ENCODE measurements at regions not wholly inside any gene's neighbourhood (a gene's known extent, or its start where the extent isn't known, plus 50 kb on each side); places are given as distances from the start of the nearest gene placed in this dataset.
"Not testable (repeated sequence)": the region's sequence is repeated elsewhere in the genome, so short reads cannot be mapped to it uniquely, and the experiment has no call there.

DNA sequence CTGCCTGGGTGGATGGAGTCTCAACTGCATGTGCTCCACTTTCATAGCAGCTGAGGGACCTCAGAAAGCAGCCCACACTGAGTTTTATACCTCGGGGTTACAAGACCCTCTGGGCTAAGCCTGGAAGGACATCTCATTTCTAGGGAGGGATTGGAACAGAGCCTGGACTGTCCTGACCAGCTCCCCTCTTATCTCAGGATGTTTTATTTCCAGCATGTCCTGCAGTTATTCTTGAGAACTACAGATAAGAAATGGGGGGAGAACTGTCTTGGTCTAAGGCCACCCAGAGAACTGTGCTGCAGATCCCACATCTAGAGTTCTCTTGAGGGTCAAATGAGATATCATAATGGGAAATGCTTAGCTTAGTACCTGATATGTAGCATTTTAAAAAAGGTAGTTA is 97.3 kb upstream of the CHD6 start:
- no peak overlapping the region for H3K27ac ChIP-seq (ENCODE audit: low read depth in 1 of 2, low read length in 1 of 2)
- no peak overlapping the region for H3K4me3 ChIP-seq (ENCODE audit: low read length in 2 of 2)
- no peak for DNase-seq (ENCODE audit: low read depth in 6 of 9, low spot score in 9 of 9)
- no peaks in the 10 kb centered on the region for H3K4me1 ChIP-seq (ENCODE audit: control insufficient read depth in 2 of 2, insufficient read depth in 2 of 2, low read length in 2 of 2)
- H3K36me3 ChIP-seq (ENCODE audit: control insufficient read depth in 2 of 2, insufficient read depth in 2 of 2, low read length in 1 of 2) = no peaks in the 10 kb centered on the region
- no peaks in the 10 kb centered on the region for H3K9me3 ChIP-seq (ENCODE audit: control insufficient read depth in 2 of 2, insufficient read depth in 1 of 2, low read length in 1 of 2)
- 53% methylated on average over 1 of the region's 1 CpG for WGBS
- no peaks in the 10 kb centered on the region for H3K27me3 ChIP-seq (ENCODE audit: control insufficient read depth in 2 of 2, insufficient read depth in 1 of 2, low read length in 1 of 2)

DNA sequence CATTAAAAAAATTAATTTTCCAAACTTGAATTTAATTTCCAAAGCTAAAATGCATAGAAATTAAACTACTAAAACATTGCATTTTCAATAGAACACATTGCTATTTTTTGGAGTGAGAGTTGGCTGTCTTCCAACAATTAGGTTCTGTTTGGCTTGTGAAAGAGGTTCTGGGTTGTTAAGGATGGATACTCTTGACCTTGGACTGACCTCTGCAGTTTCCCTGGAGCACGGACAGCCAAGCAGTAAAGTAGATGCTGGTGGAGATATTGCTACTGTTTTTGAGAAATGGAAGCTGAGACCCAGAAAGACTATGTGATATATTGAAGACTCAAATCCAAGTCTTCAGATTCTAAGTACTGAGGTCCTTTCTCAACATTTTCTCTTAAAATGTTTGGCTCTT is 95.9 kb upstream of the CHD6 start:
- Histone ChIP-seq H3K36me3 (ENCODE audit: control insufficient read depth in 2 of 2, insufficient read depth in 2 of 2, low read length in 1 of 2) (no peaks in the 10 kb centered on the region), H3K27ac (ENCODE audit: low read depth in 1 of 2, low read length in 1 of 2) (no peak overlapping the region), H3K4me1 (ENCODE audit: control insufficient read depth in 2 of 2, insufficient read depth in 2 of 2, low read length in 2 of 2) (no peaks in the 10 kb centered on the region), H3K9me3 (ENCODE audit: control insufficient read depth in 2 of 2, insufficient read depth in 1 of 2, low read length in 1 of 2) (no peaks in the 10 kb centered on the region), H3K27me3 (ENCODE audit: control insufficient read depth in 2 of 2, insufficient read depth in 1 of 2, low read length in 1 of 2) (no peaks in the 10 kb centered on the region), H3K4me3 (ENCODE audit: low read length in 2 of 2) (no peak overlapping the region)
- WGBS = 58% methylated on average over 1 of the region's 1 CpG
- DNase-seq (ENCODE audit: low read depth in 6 of 9, low spot score in 9 of 9) = no peak

GRCh38 chr20:41704896-41705295 is 86.7 kb upstream of the CHD6 start:
- 98% methylated on average over 6 of the region's 6 CpGs for WGBS

GRCh38 chr20:41702647-41703046 is 84.5 kb upstream of the CHD6 start:
- H3K27me3 ChIP-seq (ENCODE audit: control insufficient read depth in 2 of 2, insufficient read depth in 1 of 2, low read length in 1 of 2) = no peaks in the 10 kb centered on the region
- WGBS = 95% methylated on average over 2 of the region's 2 CpGs
- no peak overlapping the region for H3K27ac ChIP-seq (ENCODE audit: low read depth in 1 of 2, low read length in 1 of 2)
- no peaks in the 10 kb centered on the region for H3K9me3 ChIP-seq (ENCODE audit: control insufficient read depth in 2 of 2, insufficient read depth in 1 of 2, low read length in 1 of 2)
- DNase-seq (ENCODE audit: low read depth in 6 of 9, low spot score in 9 of 9) = no peak
- H3K36me3 ChIP-seq (ENCODE audit: control insufficient read depth in 2 of 2, insufficient read depth in 2 of 2, low read length in 1 of 2) = no peaks in the 10 kb centered on the region
- no peaks in the 10 kb centered on the region for H3K4me1 ChIP-seq (ENCODE audit: control insufficient read depth in 2 of 2, insufficient read depth in 2 of 2, low read length in 2 of 2)
- H3K4me3 ChIP-seq (ENCODE audit: low read length in 2 of 2) = no peak overlapping the region

More at GRCh38 chr20:41704896-41705295, 86.7 kb upstream of the CHD6 start:
- Histone ChIP-seq H3K4me1 (ENCODE audit: control insufficient read depth in 2 of 2, insufficient read depth in 2 of 2, low read length in 2 of 2) (no peaks in the 10 kb centered on the region), H3K27ac (ENCODE audit: low read depth in 1 of 2, low read length in 1 of 2) (no peak overlapping the region), H3K9me3 (ENCODE audit: control insufficient read depth in 2 of 2, insufficient read depth in 1 of 2, low read length in 1 of 2) (no peaks in the 10 kb centered on the region), H3K27me3 (ENCODE audit: control insufficient read depth in 2 of 2, insufficient read depth in 1 of 2, low read length in 1 of 2) (no peaks in the 10 kb centered on the region), H3K4me3 (ENCODE audit: low read length in 2 of 2) (no peak overlapping the region), H3K36me3 (ENCODE audit: control insufficient read depth in 2 of 2, insufficient read depth in 2 of 2, low read length in 1 of 2) (no peaks in the 10 kb centered on the region)
- DNase-seq (ENCODE audit: low read depth in 6 of 9, low spot score in 9 of 9) = no peak

DNA sequence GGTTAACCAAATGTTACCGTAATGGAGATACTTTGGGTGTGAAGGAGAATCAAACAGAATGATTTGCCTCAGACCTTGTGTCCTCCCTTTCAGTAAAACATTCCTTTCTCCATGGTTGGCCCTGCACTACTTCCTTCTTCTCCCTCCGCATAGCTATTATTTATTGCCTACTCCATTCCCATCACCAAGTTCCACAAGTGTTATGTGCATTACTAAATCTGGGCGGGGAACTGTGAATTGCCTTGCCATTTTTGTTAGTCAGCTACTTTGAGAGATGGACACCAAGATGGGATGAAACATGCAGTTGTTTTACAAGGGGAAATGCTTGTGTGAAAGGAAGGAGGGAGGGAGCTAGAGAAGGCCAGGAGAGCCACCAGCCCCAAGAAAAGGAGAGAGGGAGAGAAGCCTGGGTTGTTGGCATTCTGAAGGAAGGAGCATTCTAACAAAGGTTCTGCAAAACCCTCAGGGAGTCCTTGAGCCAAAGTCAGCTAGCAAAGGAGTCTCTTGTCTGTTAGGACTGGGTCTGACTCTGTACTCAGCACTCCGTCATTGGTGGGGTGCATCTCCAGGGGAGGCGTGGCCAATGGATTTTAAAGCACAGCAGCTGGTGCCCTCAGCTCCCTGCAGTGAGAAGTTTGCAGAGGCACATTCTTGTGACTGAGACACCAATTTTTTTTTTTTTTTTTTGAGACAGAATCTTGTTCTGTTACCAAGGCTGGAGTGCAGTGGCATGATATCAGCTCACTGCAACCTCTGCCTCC is 83.6 kb upstream of the CHD6 start:
- DNase-seq (ENCODE audit: low read depth in 6 of 9, low spot score in 9 of 9) = no peak
- H3K4me1 ChIP-seq (ENCODE audit: control insufficient read depth in 2 of 2, insufficient read depth in 2 of 2, low read length in 2 of 2) = no peaks in the 10 kb centered on the region
- H3K4me3 ChIP-seq (ENCODE audit: low read length in 2 of 2) = no peak overlapping the region
- no peaks in the 10 kb centered on the region for H3K36me3 ChIP-seq (ENCODE audit: control insufficient read depth in 2 of 2, insufficient read depth in 2 of 2, low read length in 1 of 2)
- WGBS = 90% methylated on average over 5 of the region's 5 CpGs
- H3K27me3 ChIP-seq (ENCODE audit: control insufficient read depth in 2 of 2, insufficient read depth in 1 of 2, low read length in 1 of 2) = peaks cover 0 to 3% of the 10 kb centered on the region in 2 donors
- H3K9me3 ChIP-seq (ENCODE audit: control insufficient read depth in 2 of 2, insufficient read depth in 1 of 2, low read length in 1 of 2) = no peaks in the 10 kb centered on the region
- H3K27ac ChIP-seq (ENCODE audit: low read depth in 1 of 2, low read length in 1 of 2) = no peak overlapping the region

DNA sequence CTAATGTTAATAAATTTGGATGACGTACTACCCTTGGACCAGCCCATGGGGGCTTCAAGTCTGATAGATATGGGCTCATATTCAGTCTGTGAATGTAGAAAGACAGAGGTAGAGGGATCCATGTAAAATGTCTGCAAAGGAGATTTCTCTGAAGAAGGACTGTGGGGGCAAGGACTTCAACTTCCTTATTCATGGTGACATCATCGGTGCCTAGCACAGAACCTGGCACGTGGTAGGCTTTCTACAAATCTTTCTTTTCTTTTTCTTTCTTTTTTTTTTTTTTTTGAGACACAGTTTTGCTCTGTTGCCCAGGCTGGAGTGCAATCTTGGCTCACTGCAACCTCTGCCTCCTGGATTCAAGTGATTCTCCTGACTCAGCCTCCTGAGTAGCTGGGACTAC is 81.5 kb upstream of the CHD6 start:
- 88% methylated on average over 3 of the region's 3 CpGs for WGBS
- not testable (repeated sequence) for H3K36me3 ChIP-seq (ENCODE audit: control insufficient read depth in 2 of 2, insufficient read depth in 2 of 2, low read length in 1 of 2); H3K4me3 ChIP-seq (ENCODE audit: low read length in 2 of 2); H3K27me3 ChIP-seq (ENCODE audit: control insufficient read depth in 2 of 2, insufficient read depth in 1 of 2, low read length in 1 of 2); H3K9me3 ChIP-seq (ENCODE audit: control insufficient read depth in 2 of 2, insufficient read depth in 1 of 2, low read length in 1 of 2); DNase-seq (ENCODE audit: low read depth in 6 of 9, low spot score in 9 of 9); H3K27ac ChIP-seq (ENCODE audit: low read depth in 1 of 2, low read length in 1 of 2); H3K4me1 ChIP-seq (ENCODE audit: control insufficient read depth in 2 of 2, insufficient read depth in 2 of 2, low read length in 2 of 2)

DNA sequence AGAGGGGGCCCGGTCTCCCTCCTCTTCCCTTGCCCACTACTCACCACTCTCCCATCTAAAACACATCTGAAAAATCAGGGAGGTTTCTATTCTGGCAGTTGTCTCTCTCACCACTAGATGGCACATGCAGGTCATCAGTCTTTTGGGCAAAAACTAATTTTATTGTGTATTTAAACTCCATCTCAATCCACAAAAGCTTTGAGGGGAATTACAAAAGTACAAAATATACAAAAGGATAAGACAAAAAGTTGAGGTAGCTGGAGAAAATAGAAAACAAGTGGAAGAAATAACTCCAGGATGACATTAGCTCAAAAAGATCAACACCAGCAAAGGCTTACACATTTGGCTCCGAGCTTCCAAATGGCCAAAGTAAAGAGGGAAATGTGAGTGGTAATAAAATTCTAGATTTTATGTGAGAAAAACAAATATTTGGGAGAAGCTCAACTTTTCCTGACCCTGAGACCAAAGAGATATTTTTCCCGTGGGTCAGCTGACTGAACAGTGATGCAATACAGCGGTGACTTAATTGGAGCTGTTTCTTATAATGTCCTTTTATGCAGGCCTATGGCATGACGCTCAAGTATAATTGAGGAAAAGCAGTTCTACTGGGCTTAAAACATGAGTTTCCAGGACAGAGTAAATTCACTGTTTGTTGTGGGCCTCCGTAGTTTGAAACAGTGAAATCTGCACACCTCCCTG is 79.8 kb upstream of the CHD6 start:
- Histone ChIP-seq H3K27ac (ENCODE audit: low read depth in 1 of 2, low read length in 1 of 2) (no peak overlapping the region), H3K9me3 (ENCODE audit: control insufficient read depth in 2 of 2, insufficient read depth in 1 of 2, low read length in 1 of 2) (no peaks in the 10 kb centered on the region), H3K27me3 (ENCODE audit: control insufficient read depth in 2 of 2, insufficient read depth in 1 of 2, low read length in 1 of 2) (peaks cover 0 to 3% of the 10 kb centered on the region in 2 donors), H3K4me1 (ENCODE audit: control insufficient read depth in 2 of 2, insufficient read depth in 2 of 2, low read length in 2 of 2) (no peaks in the 10 kb centered on the region), H3K4me3 (ENCODE audit: low read length in 2 of 2) (no peak overlapping the region), H3K36me3 (ENCODE audit: control insufficient read depth in 2 of 2, insufficient read depth in 2 of 2, low read length in 1 of 2) (no peaks in the 10 kb centered on the region)
- DNase-seq (ENCODE audit: low read depth in 6 of 9, low spot score in 9 of 9) = peak in 3 of 9 donors; percentile 11 to 44 (median 19)
- WGBS = 81% methylated on average over 6 of the region's 6 CpGs

DNA sequence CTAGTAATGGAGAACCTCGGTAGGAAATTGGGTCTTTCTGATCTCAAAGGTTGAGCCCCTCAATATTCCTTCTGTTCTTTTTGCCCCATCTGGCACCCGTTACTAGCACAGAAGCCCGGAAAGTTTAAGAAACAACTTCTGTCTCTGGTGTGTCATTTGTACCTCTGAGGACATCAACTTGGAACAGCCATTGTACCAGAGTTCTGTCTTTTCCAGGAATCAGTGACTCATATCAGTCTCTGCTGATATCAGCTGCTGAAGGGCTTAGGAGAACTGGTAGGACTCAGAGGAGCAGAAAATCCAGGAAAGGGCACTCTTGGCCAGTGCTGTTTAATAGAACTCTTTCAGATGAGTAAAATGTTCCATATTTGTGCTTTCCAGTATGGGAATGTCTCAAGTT is 78.3 kb upstream of the CHD6 start:
- no peak for DNase-seq (ENCODE audit: low read depth in 6 of 9, low spot score in 9 of 9)
- Histone ChIP-seq H3K27me3 (ENCODE audit: control insufficient read depth in 2 of 2, insufficient read depth in 1 of 2, low read length in 1 of 2) (peaks cover 0 to 3% of the 10 kb centered on the region in 2 donors), H3K4me1 (ENCODE audit: control insufficient read depth in 2 of 2, insufficient read depth in 2 of 2, low read length in 2 of 2) (peaks cover 0 to 5% of the 10 kb centered on the region in 2 donors), H3K4me3 (ENCODE audit: low read length in 2 of 2) (no peak overlapping the region), H3K36me3 (ENCODE audit: control insufficient read depth in 2 of 2, insufficient read depth in 2 of 2, low read length in 1 of 2) (no peaks in the 10 kb centered on the region), H3K27ac (ENCODE audit: low read depth in 1 of 2, low read length in 1 of 2) (no peak overlapping the region), H3K9me3 (ENCODE audit: control insufficient read depth in 2 of 2, insufficient read depth in 1 of 2, low read length in 1 of 2) (no peaks in the 10 kb centered on the region)
- WGBS = 94% methylated on average over 3 of the region's 3 CpGs

DNA sequence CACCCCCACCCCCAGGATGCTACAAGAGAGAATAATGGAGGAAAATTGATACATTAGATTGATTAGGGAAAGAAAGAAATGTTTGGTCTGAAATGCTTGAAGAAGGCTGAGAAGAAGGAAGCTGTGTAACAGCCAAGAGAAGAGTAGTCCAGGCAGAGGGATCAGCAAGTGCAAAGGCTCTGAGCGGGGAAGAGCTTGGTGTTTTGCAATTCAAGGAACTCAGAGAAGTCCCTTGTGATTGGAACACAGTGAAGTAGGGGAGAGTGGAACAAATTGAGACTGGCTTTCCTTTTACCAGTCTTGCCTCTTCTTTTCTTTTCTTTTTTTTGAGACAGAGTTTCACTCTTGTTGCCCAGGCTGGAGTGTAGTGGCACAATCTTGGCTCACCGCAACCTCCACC is 76.6 kb upstream of the CHD6 start:
- H3K9me3 ChIP-seq (ENCODE audit: control insufficient read depth in 2 of 2, insufficient read depth in 1 of 2, low read length in 1 of 2) = no peaks in the 10 kb centered on the region
- no peak overlapping the region for H3K27ac ChIP-seq (ENCODE audit: low read depth in 1 of 2, low read length in 1 of 2)
- WGBS = 99% methylated on average over 2 of the region's 2 CpGs
- no peak overlapping the region for H3K4me3 ChIP-seq (ENCODE audit: low read length in 2 of 2)
- H3K36me3 ChIP-seq (ENCODE audit: control insufficient read depth in 2 of 2, insufficient read depth in 2 of 2, low read length in 1 of 2) = no peaks in the 10 kb centered on the region
- peaks cover 0 to 3% of the 10 kb centered on the region in 2 donors for H3K27me3 ChIP-seq (ENCODE audit: control insufficient read depth in 2 of 2, insufficient read depth in 1 of 2, low read length in 1 of 2)
- DNase-seq (ENCODE audit: low read depth in 6 of 9, low spot score in 9 of 9) = no peak
- H3K4me1 ChIP-seq (ENCODE audit: control insufficient read depth in 2 of 2, insufficient read depth in 2 of 2, low read length in 2 of 2) = peaks cover 0 to 5% of the 10 kb centered on the region in 2 donors

All from thymus (tissue), 11 donors.